Parathyroid adenoma (tissue), 2 donors: ENCODE measurements at regions not wholly inside any gene's neighbourhood (a gene's known extent, or its start where the extent isn't known, plus 50 kb on each side); places are given as distances from the start of the nearest gene placed in this dataset.

Experiments
- H2AFZ ChIP-seq: fragments of 300-600 bp; sonication (generic); one replicate; pipeline ENCODE4 v1.7.0; 2017; ENCODE audit warnings: antibody characterized with exemption, mild to moderate bottlenecking
- H3K27ac ChIP-seq: fragments of 300-600 bp; sonication (generic); one replicate; pipeline ENCODE4 v1.7.0; 2017
- H3K27me3 ChIP-seq: fragments of 300-600 bp; sonication (generic); one replicate; pipeline ENCODE4 v1.7.0; 2017; ENCODE audit warnings: low read length; ENCODE audit not compliant: control insufficient read depth, insufficient read depth
- H3K36me3 ChIP-seq: fragments of 300-600 bp; sonication (generic); one replicate; pipeline ENCODE4 v1.7.0; 2017; ENCODE audit warnings: low read length; ENCODE audit not compliant: control insufficient read depth, insufficient read depth
- H3K4me1 ChIP-seq: fragments of 300-600 bp; sonication (generic); one replicate; pipeline ENCODE4 v1.7.0; 2017; ENCODE audit warnings: control low read depth
- H3K4me2 ChIP-seq: fragments of 300-600 bp; sonication (generic); one replicate; pipeline ENCODE4 v1.7.0; 2017; ENCODE audit warnings: low read length
- H3K4me3 ChIP-seq: fragments of 300-600 bp; sonication (generic); one replicate; pipeline ENCODE4 v1.7.0; 2017; ENCODE audit warnings: low read depth, low read length
- H3K79me2 ChIP-seq: fragments of 300-600 bp; sonication (generic); one replicate; pipeline ENCODE4 v1.7.0; 2017; ENCODE audit warnings: control low read depth
- H3K9ac ChIP-seq: fragments of 300-600 bp; sonication (generic); one replicate; pipeline ENCODE4 v1.7.0; 2017; ENCODE audit warnings: mild to moderate bottlenecking
- H3K9me3 ChIP-seq: fragments of 300-600 bp; sonication (generic); one replicate; pipeline ENCODE4 v1.7.0; 2017; ENCODE audit warnings: low read length; ENCODE audit not compliant: control insufficient read depth
- TF ChIP-seq, protein P1 (sequence below): fragments of 300-600 bp; sonication (generic); IDR thresholded peaks from one replicate; pipeline ENCODE4 v1.7.0; 2017; ENCODE audit warnings: antibody characterized with exemption, mild to moderate bottlenecking
- donor health status: primary hyperparathyroidism.

DNA sequence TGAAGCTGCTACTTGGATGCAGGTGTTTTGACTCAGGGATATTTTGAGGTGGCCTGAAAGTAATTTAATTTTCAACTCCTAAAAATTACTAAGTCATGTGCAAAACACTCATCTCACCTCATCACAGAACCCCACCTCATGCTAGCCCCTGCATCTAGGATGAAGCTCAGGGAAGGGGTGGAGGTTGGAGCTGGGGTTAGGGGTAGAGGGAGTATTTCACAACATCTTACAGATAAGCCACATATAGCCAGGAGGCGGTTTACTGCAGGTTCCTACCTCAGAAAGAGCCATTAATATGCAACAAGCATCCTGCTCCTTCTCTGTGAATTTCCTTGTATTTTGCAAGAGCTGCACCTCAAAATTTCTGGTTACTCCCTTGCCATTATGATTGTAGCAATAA is 70.5 kb upstream of the TSPAN5 start:
- TF ChIP-seq, protein P1, sequence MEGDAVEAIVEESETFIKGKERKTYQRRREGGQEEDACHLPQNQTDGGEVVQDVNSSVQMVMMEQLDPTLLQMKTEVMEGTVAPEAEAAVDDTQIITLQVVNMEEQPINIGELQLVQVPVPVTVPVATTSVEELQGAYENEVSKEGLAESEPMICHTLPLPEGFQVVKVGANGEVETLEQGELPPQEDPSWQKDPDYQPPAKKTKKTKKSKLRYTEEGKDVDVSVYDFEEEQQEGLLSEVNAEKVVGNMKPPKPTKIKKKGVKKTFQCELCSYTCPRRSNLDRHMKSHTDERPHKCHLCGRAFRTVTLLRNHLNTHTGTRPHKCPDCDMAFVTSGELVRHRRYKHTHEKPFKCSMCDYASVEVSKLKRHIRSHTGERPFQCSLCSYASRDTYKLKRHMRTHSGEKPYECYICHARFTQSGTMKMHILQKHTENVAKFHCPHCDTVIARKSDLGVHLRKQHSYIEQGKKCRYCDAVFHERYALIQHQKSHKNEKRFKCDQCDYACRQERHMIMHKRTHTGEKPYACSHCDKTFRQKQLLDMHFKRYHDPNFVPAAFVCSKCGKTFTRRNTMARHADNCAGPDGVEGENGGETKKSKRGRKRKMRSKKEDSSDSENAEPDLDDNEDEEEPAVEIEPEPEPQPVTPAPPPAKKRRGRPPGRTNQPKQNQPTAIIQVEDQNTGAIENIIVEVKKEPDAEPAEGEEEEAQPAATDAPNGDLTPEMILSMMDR: no peak
- Histone ChIP-seq H3K27ac (no peak overlapping the region), H3K4me1 (no peaks in the 10 kb centered on the region), H3K9ac (no peak overlapping the region), H3K79me2 (no peaks in the 10 kb centered on the region), H3K36me3 (no peaks in the 10 kb centered on the region), H3K27me3 (no peaks in the 10 kb centered on the region), H2AFZ (no peak overlapping the region), H3K4me3 (no peak overlapping the region), H3K4me2 (no peak overlapping the region), H3K9me3 (no peaks in the 10 kb centered on the region)

DNA sequence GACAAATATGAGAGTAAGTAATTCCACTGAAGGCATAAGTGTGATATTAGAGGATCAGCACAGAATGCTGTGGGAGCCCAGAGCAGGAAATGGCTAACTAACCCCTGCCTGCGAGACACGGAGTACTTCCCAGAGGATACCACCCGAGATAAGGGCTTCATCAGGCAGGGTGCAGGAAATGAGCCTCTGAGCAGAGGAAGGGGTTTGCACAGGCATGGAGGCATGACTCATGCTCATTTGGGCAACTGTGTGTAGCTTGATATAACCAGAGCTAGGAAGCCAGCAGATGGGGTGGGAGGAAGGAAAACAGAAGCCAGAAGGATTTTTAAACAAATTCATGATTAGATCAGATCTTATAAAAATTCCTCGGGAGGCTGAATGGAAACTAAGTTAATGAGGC is 70.0 kb upstream of the TSPAN5 start:
- Histone ChIP-seq H2AFZ (no peak overlapping the region), H3K4me3 (no peak overlapping the region), H3K4me1 (no peaks in the 10 kb centered on the region), H3K36me3 (no peaks in the 10 kb centered on the region), H3K27me3 (no peaks in the 10 kb centered on the region), H3K9ac (no peak overlapping the region), H3K79me2 (no peaks in the 10 kb centered on the region), H3K4me2 (no peak overlapping the region), H3K27ac (no peak overlapping the region), H3K9me3 (no peaks in the 10 kb centered on the region)
- TF ChIP-seq, protein P1: no peak

DNA sequence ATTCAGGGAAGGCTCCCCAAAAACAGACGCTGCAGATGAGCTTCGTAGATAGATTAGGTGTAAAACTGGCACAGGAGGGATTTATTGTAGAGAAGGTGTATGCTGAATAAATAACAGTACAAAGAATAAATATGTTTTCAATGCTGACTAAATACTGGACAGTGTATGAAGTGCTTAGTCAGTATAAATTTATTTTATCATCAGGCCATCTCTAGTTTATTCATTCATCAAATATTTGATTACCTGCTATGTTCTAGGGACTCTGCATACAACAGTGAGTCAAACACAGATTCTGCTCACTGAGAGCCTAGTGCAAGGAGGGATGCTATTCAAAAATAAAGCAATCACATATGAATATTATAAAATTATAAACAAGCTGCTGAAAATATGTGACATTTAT is 63.6 kb upstream of the TSPAN5 start:
- TF ChIP-seq, protein P1: no peak
- Histone ChIP-seq H3K4me1 (peaks cover 3% of the 10 kb centered on the region), H3K27me3 (no peaks in the 10 kb centered on the region), H2AFZ (no peak overlapping the region), H3K9ac (no peak overlapping the region), H3K9me3 (no peaks in the 10 kb centered on the region), H3K27ac (no peak overlapping the region), H3K79me2 (no peaks in the 10 kb centered on the region), H3K4me3 (no peak overlapping the region), H3K36me3 (no peaks in the 10 kb centered on the region), H3K4me2 (no peak overlapping the region)

DNA sequence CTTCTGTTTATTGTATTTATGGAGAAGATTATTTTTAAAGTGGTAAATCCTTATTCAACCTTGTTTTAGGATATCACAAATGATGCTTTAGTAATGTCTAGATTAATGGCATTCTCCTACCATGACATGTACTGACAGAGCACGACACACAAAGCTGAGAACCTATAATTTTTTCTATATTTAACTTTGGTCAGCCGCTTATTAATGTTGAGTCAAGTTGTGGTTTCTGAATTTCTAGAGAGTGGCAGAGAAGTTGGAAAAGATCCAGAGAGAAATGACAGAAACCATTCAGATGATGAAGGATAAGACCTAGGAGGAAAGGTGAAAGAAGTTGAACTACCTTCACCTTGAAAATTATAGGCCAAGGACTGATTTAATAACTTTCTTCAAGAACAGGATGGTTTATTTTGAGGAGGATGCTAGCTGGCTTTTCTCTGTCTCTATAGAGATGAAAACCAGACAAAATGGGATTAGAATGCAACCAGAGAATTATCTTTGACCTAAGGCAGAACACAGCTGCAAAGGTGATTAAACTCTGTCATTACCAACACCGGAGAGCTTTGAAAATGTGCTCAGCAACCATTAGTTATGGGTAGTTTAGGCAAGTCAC is 62.6 kb upstream of the TSPAN5 start:
- TF ChIP-seq, protein P1: no peak
- no peaks in the 10 kb centered on the region for H3K9me3 ChIP-seq

DNA sequence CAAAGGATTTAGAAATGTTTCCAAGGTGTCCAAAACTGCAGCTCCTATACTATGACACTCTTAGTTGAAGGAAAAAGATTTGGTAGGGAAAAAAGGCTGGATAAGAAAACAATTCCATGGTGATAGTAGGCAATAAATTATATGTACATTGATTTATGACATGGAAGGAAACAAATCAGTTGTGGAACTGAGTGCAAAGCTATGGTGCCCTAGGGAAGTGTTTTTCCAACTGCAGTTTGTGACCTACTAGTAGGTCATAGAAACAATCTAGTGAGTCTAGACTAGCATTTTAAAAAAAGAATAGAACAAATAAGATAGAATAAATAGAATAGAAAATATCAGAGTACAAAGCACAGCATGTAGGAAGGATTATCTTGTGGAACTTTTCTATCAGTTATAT is 58.4 kb upstream of the TSPAN5 start:
- Histone ChIP-seq H3K4me3 (no peak overlapping the region), H3K27ac (no peak overlapping the region), H3K79me2 (no peaks in the 10 kb centered on the region), H3K27me3 (no peaks in the 10 kb centered on the region), H3K36me3 (no peaks in the 10 kb centered on the region), H3K9ac (no peak overlapping the region), H3K4me2 (no peak overlapping the region), H2AFZ (no peak overlapping the region), H3K9me3 (no peaks in the 10 kb centered on the region), H3K4me1 (peaks cover 3% of the 10 kb centered on the region)
- TF ChIP-seq, protein P1: no peak

More for the DNA sequence above, 62.6 kb upstream of the TSPAN5 start:
- H2AFZ ChIP-seq: no peak overlapping the region
- H3K4me1 ChIP-seq: peaks cover 3% of the 10 kb centered on the region
- no peaks in the 10 kb centered on the region for H3K79me2 ChIP-seq
- no peak overlapping the region for H3K4me3 ChIP-seq
- H3K4me2 ChIP-seq: no peak overlapping the region
- no peaks in the 10 kb centered on the region for H3K36me3 ChIP-seq
- no peak overlapping the region for H3K27ac ChIP-seq
- no peak overlapping the region for H3K9ac ChIP-seq
- no peaks in the 10 kb centered on the region for H3K27me3 ChIP-seq
